NT2/D1 (cell line): ENCODE measurements at regions not wholly inside any gene's neighbourhood (a gene's known extent, or its start where the extent isn't known, plus 50 kb on each side); places are given as distances from the start of the nearest gene placed in this dataset.

Experiments
- YY1 ChIP-seq: IDR thresholded peaks from 2 replicates; pipeline ENCODE4 v1.6.1; 2011; ENCODE audit not compliant: insufficient read length, insufficient read depth
- ZNF274 ChIP-seq: IDR thresholded peaks from 2 replicates; pipeline ENCODE4 v1.6.1; 2011; ENCODE audit warnings: mild to moderate bottlenecking, low read depth, low read length

- TF ChIP-seq ZNF274 (no peak), YY1 (no peak)
Measured at GRCh38 chr1:82445827-82446226, 645.1 kb downstream of the ADGRL2 start.
